K562 (cell line): ENCODE measurements at regions not wholly inside any gene's neighbourhood (a gene's known extent, or its start where the extent isn't known, plus 50 kb on each side); places are given as distances from the start of the nearest gene placed in this dataset.

Experiments
- CTCF ChIP-seq, 3 experiments: IDR thresholded peaks in 2 of 3; conservative IDR thresholded peaks in 1 of 3; 2 replicates each; pipeline ENCODE4 v1.5.1; 2011 to 2012; ENCODE audit warnings: low read length in 3 of 3, mild to moderate bottlenecking in 3 of 3, control low read depth in 2 of 3, improper control_type of control experiment in 1 of 3, inconsistent platforms in 1 of 3, low read depth in 1 of 3, mixed read lengths in 1 of 3, moderate library complexity in 1 of 3; ENCODE audit not compliant: insufficient read depth in 2 of 3
- DEAF1 ChIP-seq: fragments of 450-650 bp; formaldehyde crosslinking; IDR thresholded peaks from 2 replicates; pipeline ENCODE4 v1.4.0; 2020; ENCODE audit warnings: mild to moderate bottlenecking, moderate library complexity
- NR2C1 ChIP-seq, 2 experiments: fragments of 450-650 bp; IDR thresholded peaks; 2 replicates each; pipeline ENCODE4 v1.6.1; 2017; ENCODE audit warnings: mild to moderate bottlenecking in 2 of 2, antibody characterized with exemption in 1 of 2, inconsistent platforms in 1 of 2, missing compliant biosample characterization in 1 of 2, missing genetic modification characterization in 1 of 2
- SMC3 ChIP-seq: conservative IDR thresholded peaks from 2 replicates; pipeline ENCODE4 v1.6.1; 2011; ENCODE audit warnings: low read depth, low read length, improper control_type of control experiment; ENCODE audit not compliant: insufficient read depth
- TFAP4 ChIP-seq: sonication (generic); formaldehyde crosslinking; IDR thresholded peaks from 2 replicates; pipeline ENCODE4 v1.8.0; 2022; ENCODE audit warnings: missing genetic modification reagents, mild to moderate bottlenecking, moderate library complexity, borderline replicate concordance
- XRCC5 ChIP-seq: fragments of 200-400 bp; formaldehyde crosslinking; IDR thresholded peaks from 2 replicates; pipeline ENCODE4 v1.6.1; 2017; ENCODE audit warnings: low read depth, mild to moderate bottlenecking, low read length

- TF ChIP-seq TFAP4 (CRISPR knock-in tag), result peak; percentile 39; the same call in 1 of the 2 replicates
- TF ChIP-seq DEAF1 (CRISPR knock-in tag), result peak; percentile 41; the same call in 1 of the 2 replicates
- peak; percentile 91 for TF ChIP-seq SMC3
- TF ChIP-seq CTCF (IDR thresholded peaks at IDR 0.05 in 2 of 3, conservative IDR thresholded peaks at IDR 0.05 in 1 of 3; ENCODE audit: insufficient read depth in 2 of 3, low read depth in 1 of 3, low read length in 3 of 3), result peak; percentile 72 to 91 (median 84)
- TF ChIP-seq XRCC5, result peak; percentile 64; the same call in 1 of the 2 replicates
- TF ChIP-seq NR2C1 (IDR thresholded peaks at IDR 0.05), result no peak
- no peak for TF ChIP-seq NR2C1 (tag; IDR thresholded peaks at IDR 0.05)
Observed at GRCh38 chr4:153084980-153085630, 119.1 kb upstream of the TRIM2 start (continued).
